ENCODE measurements at regions not wholly inside any gene's neighbourhood (a gene's known extent, or its start where the extent isn't known, plus 50 kb on each side); places are given as distances from the start of the nearest gene placed in this dataset.

- no peak for TF ChIP-seq FOXM1 (IDR thresholded peaks at IDR 0.05; ENCODE audit: borderline replicate concordance)
- TF ChIP-seq, protein P1, sequence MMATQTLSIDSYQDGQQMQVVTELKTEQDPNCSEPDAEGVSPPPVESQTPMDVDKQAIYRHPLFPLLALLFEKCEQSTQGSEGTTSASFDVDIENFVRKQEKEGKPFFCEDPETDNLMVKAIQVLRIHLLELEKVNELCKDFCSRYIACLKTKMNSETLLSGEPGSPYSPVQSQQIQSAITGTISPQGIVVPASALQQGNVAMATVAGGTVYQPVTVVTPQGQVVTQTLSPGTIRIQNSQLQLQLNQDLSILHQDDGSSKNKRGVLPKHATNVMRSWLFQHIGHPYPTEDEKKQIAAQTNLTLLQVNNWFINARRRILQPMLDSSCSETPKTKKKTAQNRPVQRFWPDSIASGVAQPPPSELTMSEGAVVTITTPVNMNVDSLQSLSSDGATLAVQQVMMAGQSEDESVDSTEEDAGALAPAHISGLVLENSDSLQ (IDR thresholded peaks at IDR 0.05), result no peak
- no peak for TF ChIP-seq ELF4 (IDR thresholded peaks at IDR 0.05)
- TF ChIP-seq FOXK2 (IDR thresholded peaks at IDR 0.05), result no peak
- no peak for TF ChIP-seq HDGF (IDR thresholded peaks at IDR 0.05; ENCODE audit: borderline replicate concordance)
- no peak for TF ChIP-seq SP1 (IDR thresholded peaks at IDR 0.05)
- TF ChIP-seq SUZ12 (IDR thresholded peaks at IDR 0.05), result no peak
- no peak for TF ChIP-seq CTBP1 (IDR thresholded peaks at IDR 0.05; ENCODE audit: borderline replicate concordance)
- no peak for TF ChIP-seq FOXA1 (IDR thresholded peaks at IDR 0.05)
- TF ChIP-seq BHLHE40 (IDR thresholded peaks at IDR 0.05; ENCODE audit: borderline replicate concordance), result no peak
These were observed 547.8 kb downstream of the CCDC171 start for GRCh38 chr9:16100537-16101091.
